ENCODE measurements at regions not wholly inside any gene's neighbourhood (a gene's known extent, or its start where the extent isn't known, plus 50 kb on each side); places are given as distances from the start of the nearest gene placed in this dataset.
"Not testable (repeated sequence)": the region's sequence is repeated elsewhere in the genome, so short reads cannot be mapped to it uniquely, and the experiment has no call there.

- H3K4me3 Mint-ChIP-seq (ENCODE audit: unreplicated experiment); H3K4me1 Mint-ChIP-seq (ENCODE audit: insufficient read depth, unreplicated experiment); H3K36me3 Mint-ChIP-seq (ENCODE audit: insufficient read depth, unreplicated experiment); POLR2A ChIA-PET; H3K9me3 Mint-ChIP-seq (ENCODE audit: unreplicated experiment); H3K27ac Mint-ChIP-seq (ENCODE audit: low read depth, unreplicated experiment); BruUV-seq (replicated peaks): not testable (repeated sequence)
- CTCF ChIA-PET = interaction anchor here (0.9 to 1.0 kb wide), 2 partner anchors 135 to 381 kb away, joined by 4 read pairs; no protein-coding TSS in a partner anchor
- peak; percentile 47 for DNase-seq (ENCODE audit: unreplicated experiment)
- H3K27me3 Mint-ChIP-seq (ENCODE audit: insufficient read depth, unreplicated experiment) = peaks cover 20% of the 10 kb centered on the region
- TF ChIP-seq, protein P1, sequence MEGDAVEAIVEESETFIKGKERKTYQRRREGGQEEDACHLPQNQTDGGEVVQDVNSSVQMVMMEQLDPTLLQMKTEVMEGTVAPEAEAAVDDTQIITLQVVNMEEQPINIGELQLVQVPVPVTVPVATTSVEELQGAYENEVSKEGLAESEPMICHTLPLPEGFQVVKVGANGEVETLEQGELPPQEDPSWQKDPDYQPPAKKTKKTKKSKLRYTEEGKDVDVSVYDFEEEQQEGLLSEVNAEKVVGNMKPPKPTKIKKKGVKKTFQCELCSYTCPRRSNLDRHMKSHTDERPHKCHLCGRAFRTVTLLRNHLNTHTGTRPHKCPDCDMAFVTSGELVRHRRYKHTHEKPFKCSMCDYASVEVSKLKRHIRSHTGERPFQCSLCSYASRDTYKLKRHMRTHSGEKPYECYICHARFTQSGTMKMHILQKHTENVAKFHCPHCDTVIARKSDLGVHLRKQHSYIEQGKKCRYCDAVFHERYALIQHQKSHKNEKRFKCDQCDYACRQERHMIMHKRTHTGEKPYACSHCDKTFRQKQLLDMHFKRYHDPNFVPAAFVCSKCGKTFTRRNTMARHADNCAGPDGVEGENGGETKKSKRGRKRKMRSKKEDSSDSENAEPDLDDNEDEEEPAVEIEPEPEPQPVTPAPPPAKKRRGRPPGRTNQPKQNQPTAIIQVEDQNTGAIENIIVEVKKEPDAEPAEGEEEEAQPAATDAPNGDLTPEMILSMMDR (IDR thresholded peaks at IDR 0.05; ENCODE audit: unreplicated experiment) = peak; percentile 47
- intact Hi-C loops (cut with micrococcal nuclease) = loop anchor here (1.0 to 5.0 kb wide), 5 partner anchors 137 to 576 kb away; partner anchors contain the start of gene C1GALT1
Measured at GRCh38 chr7:6965051-6965450, 139.0 kb upstream of the CCZ1B start.

DNA sequence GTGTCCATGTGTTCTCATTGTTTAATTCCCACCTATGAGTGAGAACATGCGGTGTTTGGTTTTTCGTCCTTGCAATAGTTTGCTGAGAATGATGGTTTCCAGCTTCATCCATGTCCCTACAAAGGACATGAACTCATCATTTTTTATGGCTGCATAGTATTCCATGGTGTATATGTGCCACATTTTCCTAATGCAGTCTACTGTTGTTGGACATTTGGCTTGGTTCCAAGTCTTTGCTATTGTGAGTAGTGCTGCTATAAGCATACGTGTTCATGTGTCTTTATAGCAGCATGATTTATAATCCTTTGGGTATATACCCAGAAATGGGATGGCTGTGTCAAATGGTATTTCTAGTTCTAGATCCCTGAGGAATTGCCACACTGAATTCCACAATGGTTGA is 144.1 kb upstream of the CCZ1B start:
- BruUV-seq (replicated peaks); POLR2A ChIA-PET; H3K4me3 Mint-ChIP-seq (ENCODE audit: unreplicated experiment): not testable (repeated sequence)

GRCh38 chr7:6974876-6975275 is 148.8 kb upstream of the CCZ1B start:
- H3K27me3 Mint-ChIP-seq (ENCODE audit: insufficient read depth, unreplicated experiment); H3K27ac Mint-ChIP-seq (ENCODE audit: low read depth, unreplicated experiment); H3K9me3 Mint-ChIP-seq (ENCODE audit: unreplicated experiment); POLR2A ChIA-PET; H3K36me3 Mint-ChIP-seq (ENCODE audit: insufficient read depth, unreplicated experiment); intact Hi-C loops (cut with micrococcal nuclease); CTCF ChIA-PET; BruUV-seq (replicated peaks); H3K4me3 Mint-ChIP-seq (ENCODE audit: unreplicated experiment); DNase-seq (ENCODE audit: unreplicated experiment); H3K4me1 Mint-ChIP-seq (ENCODE audit: insufficient read depth, unreplicated experiment): not testable (repeated sequence)

More for the DNA sequence above, 144.1 kb upstream of the CCZ1B start:
- H3K4me1 Mint-ChIP-seq (ENCODE audit: insufficient read depth, unreplicated experiment); H3K27me3 Mint-ChIP-seq (ENCODE audit: insufficient read depth, unreplicated experiment); H3K36me3 Mint-ChIP-seq (ENCODE audit: insufficient read depth, unreplicated experiment); CTCF ChIA-PET; H3K9me3 Mint-ChIP-seq (ENCODE audit: unreplicated experiment); intact Hi-C loops (cut with micrococcal nuclease); DNase-seq (ENCODE audit: unreplicated experiment); H3K27ac Mint-ChIP-seq (ENCODE audit: low read depth, unreplicated experiment): not testable (repeated sequence)

DNA sequence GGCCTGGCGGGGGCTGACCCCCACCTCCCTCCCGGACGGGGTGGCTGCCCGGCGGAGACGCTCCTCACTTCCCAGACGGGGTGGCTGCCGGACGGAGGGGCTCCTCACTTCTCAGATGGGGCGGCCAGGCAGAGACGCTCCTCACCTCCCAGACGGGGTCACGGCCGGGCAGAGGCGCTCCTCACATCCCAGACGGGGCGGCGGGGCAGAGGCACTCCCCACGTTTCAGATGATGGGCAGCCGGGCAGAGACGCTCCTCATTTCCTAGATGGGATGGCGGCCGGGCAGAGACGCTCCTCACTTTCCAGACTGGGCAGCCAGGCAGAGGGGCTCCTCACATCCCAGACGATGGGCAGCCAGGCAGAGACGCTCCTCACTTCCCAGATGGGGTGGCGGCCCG is 149.3 kb upstream of the CCZ1B start:
- intact Hi-C loops (cut with micrococcal nuclease) = not testable (repeated sequence)

GRCh38 chr7:6977368-6977767 is 151.3 kb upstream of the CCZ1B start:
- H3K4me1 Mint-ChIP-seq (ENCODE audit: insufficient read depth, unreplicated experiment); H3K9me3 Mint-ChIP-seq (ENCODE audit: unreplicated experiment); CTCF ChIA-PET; H3K36me3 Mint-ChIP-seq (ENCODE audit: insufficient read depth, unreplicated experiment); H3K27ac Mint-ChIP-seq (ENCODE audit: low read depth, unreplicated experiment); POLR2A ChIA-PET; H3K4me3 Mint-ChIP-seq (ENCODE audit: unreplicated experiment); intact Hi-C loops (cut with micrococcal nuclease); DNase-seq (ENCODE audit: unreplicated experiment); BruUV-seq (replicated peaks); H3K27me3 Mint-ChIP-seq (ENCODE audit: insufficient read depth, unreplicated experiment): not testable (repeated sequence)

More for the DNA sequence above, 149.3 kb upstream of the CCZ1B start:
- CTCF ChIA-PET = interaction anchor here (0.7 kb wide), 1 partner anchor 144 kb away, joined by 3 read pairs; no protein-coding TSS in a partner anchor
- H3K27me3 Mint-ChIP-seq (ENCODE audit: insufficient read depth, unreplicated experiment); H3K27ac Mint-ChIP-seq (ENCODE audit: low read depth, unreplicated experiment); POLR2A ChIA-PET; BruUV-seq (replicated peaks); H3K4me1 Mint-ChIP-seq (ENCODE audit: insufficient read depth, unreplicated experiment); H3K4me3 Mint-ChIP-seq (ENCODE audit: unreplicated experiment); H3K9me3 Mint-ChIP-seq (ENCODE audit: unreplicated experiment); H3K36me3 Mint-ChIP-seq (ENCODE audit: insufficient read depth, unreplicated experiment); DNase-seq (ENCODE audit: unreplicated experiment): not testable (repeated sequence)

DNA sequence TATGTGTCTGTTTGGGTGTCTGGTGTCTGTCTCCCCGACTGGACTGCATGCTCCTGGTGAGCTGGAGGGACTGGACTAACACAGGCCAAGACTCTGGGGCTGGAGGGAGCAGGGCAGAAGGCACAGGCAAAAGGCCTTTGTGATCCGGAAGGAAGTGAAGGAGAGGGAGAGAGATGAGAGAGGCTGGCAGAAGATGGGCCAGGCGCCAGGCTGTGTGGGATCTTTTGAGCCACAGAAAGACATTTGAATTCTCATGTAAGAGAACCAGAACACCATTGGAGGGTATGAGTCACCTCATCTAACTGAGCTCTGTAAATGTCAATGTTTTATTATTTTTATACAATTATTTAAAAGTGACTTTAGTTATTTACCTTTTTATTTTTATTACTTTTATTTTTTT is 152.3 kb upstream of the CCZ1B start:
- H3K4me3 Mint-ChIP-seq (ENCODE audit: unreplicated experiment); DNase-seq (ENCODE audit: unreplicated experiment); POLR2A ChIA-PET; H3K27me3 Mint-ChIP-seq (ENCODE audit: insufficient read depth, unreplicated experiment); H3K36me3 Mint-ChIP-seq (ENCODE audit: insufficient read depth, unreplicated experiment); H3K27ac Mint-ChIP-seq (ENCODE audit: low read depth, unreplicated experiment); BruUV-seq (replicated peaks); H3K9me3 Mint-ChIP-seq (ENCODE audit: unreplicated experiment); H3K4me1 Mint-ChIP-seq (ENCODE audit: insufficient read depth, unreplicated experiment); intact Hi-C loops (cut with micrococcal nuclease): not testable (repeated sequence)
- CTCF ChIA-PET = interaction anchor here (0.6 kb wide), 1 partner anchor 366 kb away, joined by 3 read pairs; no protein-coding TSS in a partner anchor

DNA sequence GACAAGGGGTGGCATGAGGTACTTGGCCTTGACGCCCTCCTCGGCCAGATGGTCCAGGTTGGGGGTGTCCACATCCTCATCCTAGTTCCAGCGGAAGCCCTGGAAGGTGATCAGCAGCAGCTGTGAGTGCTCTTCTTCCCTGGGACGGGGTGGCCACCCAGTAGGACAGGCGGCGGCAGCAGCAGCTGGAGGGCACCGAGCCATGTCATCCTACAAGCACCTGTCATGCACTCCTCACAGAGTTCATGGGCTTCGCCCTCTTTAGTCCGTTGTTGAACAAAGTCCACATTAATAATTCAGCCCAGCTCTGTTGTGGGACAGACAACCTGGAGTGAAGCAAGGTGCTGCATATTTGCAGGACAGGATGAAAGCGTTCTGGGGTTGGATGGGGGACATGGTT is 153.4 kb upstream of the CCZ1B start:
- BruUV-seq (replicated peaks); H3K27me3 Mint-ChIP-seq (ENCODE audit: insufficient read depth, unreplicated experiment); DNase-seq (ENCODE audit: unreplicated experiment); H3K9me3 Mint-ChIP-seq (ENCODE audit: unreplicated experiment); H3K4me1 Mint-ChIP-seq (ENCODE audit: insufficient read depth, unreplicated experiment); intact Hi-C loops (cut with micrococcal nuclease); H3K36me3 Mint-ChIP-seq (ENCODE audit: insufficient read depth, unreplicated experiment); H3K27ac Mint-ChIP-seq (ENCODE audit: low read depth, unreplicated experiment); H3K4me3 Mint-ChIP-seq (ENCODE audit: unreplicated experiment); POLR2A ChIA-PET: not testable (repeated sequence)
- CTCF ChIA-PET = interaction anchor here (0.7 kb wide), 1 partner anchor 427 kb away, joined by 4 read pairs; no protein-coding TSS in a partner anchor

DNA sequence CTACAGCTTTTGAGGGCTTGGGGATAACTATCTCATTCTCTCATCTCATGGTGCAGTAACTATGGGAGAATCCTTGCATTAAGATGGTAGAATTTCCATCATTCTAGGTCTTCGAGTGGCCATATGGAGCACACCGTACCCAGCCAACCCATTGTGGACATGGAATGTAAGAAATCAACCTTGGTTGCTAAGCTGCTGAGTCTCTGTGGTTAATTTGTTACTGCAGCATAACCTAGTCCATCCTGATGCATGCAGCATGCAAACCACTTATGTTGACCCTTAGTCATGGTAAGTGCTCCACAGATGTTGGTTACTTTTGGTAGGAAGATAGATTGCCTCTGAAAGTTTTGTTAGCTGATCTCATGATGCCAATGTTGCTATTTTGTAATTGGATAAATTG is 156.3 kb upstream of the CCZ1B start:
- BruUV-seq (replicated peaks); POLR2A ChIA-PET: not testable (repeated sequence)

GRCh38 chr7:6986892-6987291 is 160.8 kb upstream of the CCZ1B start:
- BruUV-seq (replicated peaks); H3K9me3 Mint-ChIP-seq (ENCODE audit: unreplicated experiment); intact Hi-C loops (cut with micrococcal nuclease); H3K27ac Mint-ChIP-seq (ENCODE audit: low read depth, unreplicated experiment); H3K36me3 Mint-ChIP-seq (ENCODE audit: insufficient read depth, unreplicated experiment); DNase-seq (ENCODE audit: unreplicated experiment); H3K4me3 Mint-ChIP-seq (ENCODE audit: unreplicated experiment); H3K27me3 Mint-ChIP-seq (ENCODE audit: insufficient read depth, unreplicated experiment); POLR2A ChIA-PET; CTCF ChIA-PET: not testable (repeated sequence)
- H3K4me1 Mint-ChIP-seq (ENCODE audit: insufficient read depth, unreplicated experiment) = peaks cover 12% of the 10 kb centered on the region

More for the DNA sequence above, 156.3 kb upstream of the CCZ1B start:
- H3K27ac Mint-ChIP-seq (ENCODE audit: low read depth, unreplicated experiment); H3K9me3 Mint-ChIP-seq (ENCODE audit: unreplicated experiment); H3K27me3 Mint-ChIP-seq (ENCODE audit: insufficient read depth, unreplicated experiment); H3K36me3 Mint-ChIP-seq (ENCODE audit: insufficient read depth, unreplicated experiment); DNase-seq (ENCODE audit: unreplicated experiment); H3K4me1 Mint-ChIP-seq (ENCODE audit: insufficient read depth, unreplicated experiment); intact Hi-C loops (cut with micrococcal nuclease); H3K4me3 Mint-ChIP-seq (ENCODE audit: unreplicated experiment): not testable (repeated sequence)
- CTCF ChIA-PET = interaction anchor here (0.6 kb wide), 1 partner anchor 14 kb away, joined by 3 read pairs; no protein-coding TSS in a partner anchor
